ENCODE measurements at regions not wholly inside any gene's neighbourhood (a gene's known extent, or its start where the extent isn't known, plus 50 kb on each side); places are given as distances from the start of the nearest gene placed in this dataset.

DNA sequence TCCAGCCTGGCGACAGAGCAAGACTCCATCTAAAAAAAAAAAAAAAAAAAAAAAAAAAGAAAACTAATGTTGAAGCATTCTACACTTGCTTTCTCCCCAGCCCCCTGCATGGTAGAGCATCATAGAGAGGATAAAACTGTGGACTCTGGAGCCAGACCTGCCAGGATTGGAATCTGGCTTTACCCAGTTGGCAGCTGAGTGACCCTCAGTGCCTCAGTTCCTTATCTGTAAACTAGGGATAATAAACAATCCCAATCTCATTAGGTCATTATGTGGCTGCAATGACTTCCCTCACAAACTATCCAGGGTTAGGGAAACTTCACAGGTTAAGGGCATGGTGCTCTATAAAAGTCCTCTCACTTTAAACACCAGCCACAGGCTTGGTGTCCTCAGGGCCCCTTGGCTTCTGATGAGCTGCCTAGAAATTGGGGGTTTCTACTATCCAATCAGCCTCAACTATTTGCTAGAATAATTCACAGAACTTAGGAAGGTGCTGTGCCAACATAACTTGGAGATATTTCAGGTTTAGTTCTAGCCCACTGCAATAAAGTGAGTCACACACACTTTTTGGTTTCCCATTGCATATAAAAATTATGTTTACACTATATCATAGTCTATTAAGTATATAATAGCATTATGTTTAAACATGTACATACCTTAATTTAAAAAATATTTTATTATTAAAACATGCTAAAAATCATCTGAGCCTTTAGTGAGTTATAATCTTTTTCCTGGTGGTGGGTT, 180.5 kb upstream of the B3GALT2 start:
- Histone ChIP-seq H3K4me2 (ENCODE audit: insufficient read depth, low read length) (no peak overlapping the region), H3K79me2 (ENCODE audit: insufficient read depth, low read length) (no peaks in the 10 kb centered on the region), H4K20me1 (ENCODE audit: insufficient read depth, low read length) (no peaks in the 10 kb centered on the region), H3K4me1 (ENCODE audit: insufficient read depth, low read length) (no peaks in the 10 kb centered on the region), H3K4me3 (ENCODE audit: insufficient read depth, low read length) (no peak overlapping the region), H3K27ac (ENCODE audit: low read depth, low read length) (no peak overlapping the region), H3K9me3 (ENCODE audit: low read depth, low read length) (no peaks in the 10 kb centered on the region), H2AFZ (ENCODE audit: low read length) (no peak overlapping the region), H3K36me3 (ENCODE audit: insufficient read depth, low read length) (no peaks in the 10 kb centered on the region), H3K27me3 (ENCODE audit: insufficient read depth, low read length) (no peaks in the 10 kb centered on the region)
- no peak for DNase-seq (ENCODE audit: insufficient read length, low spot score, missing footprints)
- TF ChIP-seq, protein P1, sequence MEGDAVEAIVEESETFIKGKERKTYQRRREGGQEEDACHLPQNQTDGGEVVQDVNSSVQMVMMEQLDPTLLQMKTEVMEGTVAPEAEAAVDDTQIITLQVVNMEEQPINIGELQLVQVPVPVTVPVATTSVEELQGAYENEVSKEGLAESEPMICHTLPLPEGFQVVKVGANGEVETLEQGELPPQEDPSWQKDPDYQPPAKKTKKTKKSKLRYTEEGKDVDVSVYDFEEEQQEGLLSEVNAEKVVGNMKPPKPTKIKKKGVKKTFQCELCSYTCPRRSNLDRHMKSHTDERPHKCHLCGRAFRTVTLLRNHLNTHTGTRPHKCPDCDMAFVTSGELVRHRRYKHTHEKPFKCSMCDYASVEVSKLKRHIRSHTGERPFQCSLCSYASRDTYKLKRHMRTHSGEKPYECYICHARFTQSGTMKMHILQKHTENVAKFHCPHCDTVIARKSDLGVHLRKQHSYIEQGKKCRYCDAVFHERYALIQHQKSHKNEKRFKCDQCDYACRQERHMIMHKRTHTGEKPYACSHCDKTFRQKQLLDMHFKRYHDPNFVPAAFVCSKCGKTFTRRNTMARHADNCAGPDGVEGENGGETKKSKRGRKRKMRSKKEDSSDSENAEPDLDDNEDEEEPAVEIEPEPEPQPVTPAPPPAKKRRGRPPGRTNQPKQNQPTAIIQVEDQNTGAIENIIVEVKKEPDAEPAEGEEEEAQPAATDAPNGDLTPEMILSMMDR (IDR thresholded peaks at IDR 0.05; ENCODE audit: extremely low read depth, low read depth, low read length) = no peak

DNA sequence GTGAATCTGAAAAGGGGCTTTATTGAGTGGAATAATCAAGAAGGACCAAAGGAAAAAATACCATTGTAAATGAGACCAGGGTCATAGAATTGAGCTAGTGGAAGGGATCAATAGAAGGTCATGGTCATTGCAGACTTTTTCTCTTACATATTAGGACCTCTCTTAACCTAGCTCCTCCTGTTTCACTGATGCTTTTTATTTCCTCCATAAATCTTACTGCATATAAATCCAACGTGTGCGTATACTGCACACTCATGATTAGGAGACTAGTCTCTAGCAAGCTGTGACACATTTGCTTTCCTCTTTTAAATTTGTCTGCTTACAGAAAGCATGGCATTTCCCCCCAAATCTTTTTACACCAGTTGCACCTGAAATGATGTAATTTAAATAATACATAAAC, 179.6 kb upstream of the B3GALT2 start:
- TF ChIP-seq, protein P1 (IDR thresholded peaks at IDR 0.05; ENCODE audit: extremely low read depth, low read depth, low read length) = no peak
- Histone ChIP-seq H3K36me3 (ENCODE audit: insufficient read depth, low read length) (no peaks in the 10 kb centered on the region), H3K79me2 (ENCODE audit: insufficient read depth, low read length) (no peaks in the 10 kb centered on the region), H3K4me1 (ENCODE audit: insufficient read depth, low read length) (no peaks in the 10 kb centered on the region), H3K4me2 (ENCODE audit: insufficient read depth, low read length) (no peak overlapping the region), H4K20me1 (ENCODE audit: insufficient read depth, low read length) (no peaks in the 10 kb centered on the region), H3K27ac (ENCODE audit: low read depth, low read length) (no peak overlapping the region), H3K4me3 (ENCODE audit: insufficient read depth, low read length) (no peak overlapping the region), H2AFZ (ENCODE audit: low read length) (no peak overlapping the region), H3K27me3 (ENCODE audit: insufficient read depth, low read length) (no peaks in the 10 kb centered on the region), H3K9me3 (ENCODE audit: low read depth, low read length) (no peaks in the 10 kb centered on the region)
- no peak for DNase-seq (ENCODE audit: insufficient read length, low spot score, missing footprints)

DNA sequence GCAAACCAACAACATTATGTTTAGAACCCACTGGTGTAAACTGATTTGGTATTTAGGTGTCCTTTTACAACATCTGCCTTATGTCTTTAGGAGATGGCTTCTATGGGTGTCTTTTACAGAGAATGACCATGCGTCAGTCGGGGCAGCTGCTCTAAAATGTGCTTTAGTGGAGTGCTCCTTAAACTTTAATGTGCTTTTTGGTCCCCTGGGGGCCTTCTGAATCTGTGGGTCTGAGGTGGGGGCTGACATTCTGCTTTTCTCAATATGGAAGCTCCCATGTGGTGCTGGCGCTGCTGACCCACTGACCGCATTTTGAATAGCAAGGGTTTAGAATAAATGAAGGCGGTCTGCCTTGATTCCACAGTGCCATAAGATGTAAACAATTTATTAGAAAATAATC, 173.2 kb upstream of the B3GALT2 start:
- Histone ChIP-seq H3K4me2 (ENCODE audit: insufficient read depth, low read length) (no peak overlapping the region), H3K36me3 (ENCODE audit: insufficient read depth, low read length) (no peaks in the 10 kb centered on the region), H3K27me3 (ENCODE audit: insufficient read depth, low read length) (no peaks in the 10 kb centered on the region), H2AFZ (ENCODE audit: low read length) (no peak overlapping the region), H4K20me1 (ENCODE audit: insufficient read depth, low read length) (no peaks in the 10 kb centered on the region), H3K79me2 (ENCODE audit: insufficient read depth, low read length) (no peaks in the 10 kb centered on the region), H3K9me3 (ENCODE audit: low read depth, low read length) (no peaks in the 10 kb centered on the region), H3K4me1 (ENCODE audit: insufficient read depth, low read length) (no peaks in the 10 kb centered on the region), H3K27ac (ENCODE audit: low read depth, low read length) (no peak overlapping the region), H3K4me3 (ENCODE audit: insufficient read depth, low read length) (no peak overlapping the region)
- no peak for DNase-seq (ENCODE audit: insufficient read length, low spot score, missing footprints)
- TF ChIP-seq, protein P1 (IDR thresholded peaks at IDR 0.05; ENCODE audit: extremely low read depth, low read depth, low read length) = no peak

DNA sequence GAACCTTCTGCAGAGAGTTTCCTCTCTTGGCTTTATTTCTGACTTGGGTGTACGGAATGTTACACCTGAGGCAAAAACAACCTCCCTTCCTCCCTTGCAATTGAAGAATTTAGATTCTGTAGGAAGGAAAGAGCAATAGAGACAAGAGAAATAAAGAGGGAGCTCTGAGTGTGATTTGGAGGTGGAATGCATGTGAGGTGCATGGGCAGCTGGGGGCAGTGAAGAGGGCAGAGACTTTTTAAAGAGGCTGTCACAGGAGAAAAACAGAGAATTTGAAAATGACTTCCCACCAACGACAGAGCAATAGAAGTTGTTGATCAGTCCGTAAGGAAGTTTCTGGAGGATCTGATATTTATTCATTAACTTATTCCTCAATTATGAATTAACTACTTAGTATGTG, 172.0 kb upstream of the B3GALT2 start:
- Histone ChIP-seq H3K4me3 (ENCODE audit: insufficient read depth, low read length) (no peak overlapping the region), H3K79me2 (ENCODE audit: insufficient read depth, low read length) (no peaks in the 10 kb centered on the region), H4K20me1 (ENCODE audit: insufficient read depth, low read length) (no peaks in the 10 kb centered on the region), H2AFZ (ENCODE audit: low read length) (no peak overlapping the region), H3K4me2 (ENCODE audit: insufficient read depth, low read length) (no peak overlapping the region), H3K27ac (ENCODE audit: low read depth, low read length) (no peak overlapping the region), H3K9me3 (ENCODE audit: low read depth, low read length) (no peaks in the 10 kb centered on the region), H3K27me3 (ENCODE audit: insufficient read depth, low read length) (no peaks in the 10 kb centered on the region), H3K4me1 (ENCODE audit: insufficient read depth, low read length) (no peaks in the 10 kb centered on the region), H3K36me3 (ENCODE audit: insufficient read depth, low read length) (no peaks in the 10 kb centered on the region)
- no peak for DNase-seq (ENCODE audit: insufficient read length, low spot score, missing footprints)
- TF ChIP-seq, protein P1 (IDR thresholded peaks at IDR 0.05; ENCODE audit: extremely low read depth, low read depth, low read length) = no peak

Data from osteoblast (primary cell).